Endothelial cell (in vitro differentiated cells): ENCODE measurements at regions not wholly inside any gene's neighbourhood (a gene's known extent, or its start where the extent isn't known, plus 50 kb on each side); places are given as distances from the start of the nearest gene placed in this dataset.
"Not testable (repeated sequence)": the region's sequence is repeated elsewhere in the genome, so short reads cannot be mapped to it uniquely, and the experiment has no call there.

ENCODE experiments used
- DNase-seq: peaks from one replicate; pipeline ENCODE4 v3.0.0; 2021; ENCODE audit warnings: low spot score
- H3K27ac Mint-ChIP-seq: one replicate; pipeline ENCODE4 v1.8.0; 2021; ENCODE audit warnings: mixed read lengths, inconsistent platforms; ENCODE audit not compliant: unreplicated experiment
- H3K27me3 Mint-ChIP-seq: one replicate; pipeline ENCODE4 v1.8.0; 2021; ENCODE audit warnings: mild to moderate bottlenecking, moderate library complexity, mixed read lengths, inconsistent platforms; ENCODE audit not compliant: unreplicated experiment
- H3K36me3 Mint-ChIP-seq: one replicate; pipeline ENCODE4 v1.8.0; 2021; ENCODE audit warnings: mild to moderate bottlenecking, low read depth, mixed read lengths, inconsistent platforms; ENCODE audit not compliant: unreplicated experiment
- H3K4me1 Mint-ChIP-seq: one replicate; pipeline ENCODE4 v1.8.0; 2021; ENCODE audit warnings: mild to moderate bottlenecking, mixed read lengths, inconsistent platforms; ENCODE audit not compliant: unreplicated experiment
- H3K4me3 Mint-ChIP-seq: one replicate; pipeline ENCODE4 v1.8.0; 2021; ENCODE audit warnings: mild to moderate bottlenecking, mixed read lengths, inconsistent platforms; ENCODE audit not compliant: unreplicated experiment
- H3K9me3 Mint-ChIP-seq: one replicate; pipeline ENCODE4 v1.8.0; 2021; ENCODE audit warnings: mixed read lengths, inconsistent platforms; ENCODE audit not compliant: unreplicated experiment
- TF ChIP-seq, protein P1 (sequence below): fragments of 200-600 bp; sonication (generic); IDR thresholded peaks from one replicate; pipeline ENCODE4 v1.5.0; 2021; ENCODE audit warnings: antibody characterized with exemption; ENCODE audit not compliant: unreplicated experiment

DNA sequence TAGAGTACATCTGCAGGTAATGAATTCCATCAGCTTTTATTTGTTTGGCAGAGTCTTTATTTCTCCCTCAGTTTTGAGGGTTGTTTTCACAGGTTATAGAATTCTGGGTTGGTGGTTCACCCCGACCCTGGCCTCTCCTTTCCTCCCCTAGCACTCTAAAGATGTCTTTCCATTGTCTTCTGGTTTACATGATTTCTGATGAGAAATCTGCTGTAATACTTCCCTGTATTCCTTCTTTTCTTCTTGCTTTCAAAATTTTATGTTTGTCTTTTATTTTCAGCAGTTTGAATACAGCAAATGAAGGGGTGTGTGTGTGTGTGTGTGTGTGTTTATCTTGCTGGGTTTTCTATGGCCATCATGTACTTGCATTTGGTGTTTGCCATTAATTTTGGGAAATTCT, 312.0 kb upstream of the RPS23 start:
- TF ChIP-seq, protein P1, sequence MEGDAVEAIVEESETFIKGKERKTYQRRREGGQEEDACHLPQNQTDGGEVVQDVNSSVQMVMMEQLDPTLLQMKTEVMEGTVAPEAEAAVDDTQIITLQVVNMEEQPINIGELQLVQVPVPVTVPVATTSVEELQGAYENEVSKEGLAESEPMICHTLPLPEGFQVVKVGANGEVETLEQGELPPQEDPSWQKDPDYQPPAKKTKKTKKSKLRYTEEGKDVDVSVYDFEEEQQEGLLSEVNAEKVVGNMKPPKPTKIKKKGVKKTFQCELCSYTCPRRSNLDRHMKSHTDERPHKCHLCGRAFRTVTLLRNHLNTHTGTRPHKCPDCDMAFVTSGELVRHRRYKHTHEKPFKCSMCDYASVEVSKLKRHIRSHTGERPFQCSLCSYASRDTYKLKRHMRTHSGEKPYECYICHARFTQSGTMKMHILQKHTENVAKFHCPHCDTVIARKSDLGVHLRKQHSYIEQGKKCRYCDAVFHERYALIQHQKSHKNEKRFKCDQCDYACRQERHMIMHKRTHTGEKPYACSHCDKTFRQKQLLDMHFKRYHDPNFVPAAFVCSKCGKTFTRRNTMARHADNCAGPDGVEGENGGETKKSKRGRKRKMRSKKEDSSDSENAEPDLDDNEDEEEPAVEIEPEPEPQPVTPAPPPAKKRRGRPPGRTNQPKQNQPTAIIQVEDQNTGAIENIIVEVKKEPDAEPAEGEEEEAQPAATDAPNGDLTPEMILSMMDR: no peak
- H3K9me3 Mint-ChIP-seq: peaks cover 7% of the 10 kb centered on the region
- peaks cover 4% of the 10 kb centered on the region for H3K4me1 Mint-ChIP-seq
- no peak for DNase-seq
- no peak overlapping the region for H3K4me3 Mint-ChIP-seq
- H3K27ac Mint-ChIP-seq: no peak overlapping the region
- no peaks in the 10 kb centered on the region for H3K27me3 Mint-ChIP-seq
- peaks cover 2% of the 10 kb centered on the region for H3K36me3 Mint-ChIP-seq

DNA sequence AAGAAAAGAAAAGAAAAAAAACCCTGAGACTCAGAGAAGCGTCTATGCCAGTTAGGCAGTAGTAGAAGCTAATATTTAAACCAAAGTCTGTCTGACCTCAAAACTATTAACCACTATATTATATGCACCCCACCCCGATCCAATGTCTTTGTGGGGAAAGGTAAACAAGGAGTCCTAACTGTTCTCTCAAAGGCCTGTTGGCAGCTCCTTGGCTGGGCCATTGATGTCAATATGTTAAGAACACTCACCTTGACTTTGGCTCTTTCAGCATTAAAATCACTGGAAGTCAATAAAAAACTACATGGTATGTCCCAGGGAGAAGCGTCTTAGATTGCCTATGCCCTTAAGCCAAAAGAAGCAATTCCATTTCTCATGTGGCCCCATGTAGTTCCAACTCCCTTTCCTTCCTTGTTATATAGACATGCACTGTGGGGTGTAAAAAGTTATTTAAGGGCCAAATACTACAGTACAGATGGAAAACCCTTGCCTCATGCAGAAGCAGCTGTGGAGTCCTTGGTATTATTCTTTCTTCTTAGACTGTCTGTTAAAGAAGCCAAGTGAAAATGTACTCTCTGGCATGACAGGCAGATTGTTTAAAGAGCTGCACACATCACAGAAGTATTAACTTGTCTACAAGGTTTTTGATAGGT, 308.6 kb upstream of the RPS23 start:
- Mint-ChIP-seq H3K27ac (no peak overlapping the region), H3K4me3 (no peak overlapping the region), H3K9me3 (peaks cover 7% of the 10 kb centered on the region), H3K4me1 (peaks cover 4% of the 10 kb centered on the region), H3K36me3 (peaks cover 10% of the 10 kb centered on the region), H3K27me3 (peaks cover 6% of the 10 kb centered on the region)
- no peak for DNase-seq
- TF ChIP-seq, protein P1: no peak

DNA sequence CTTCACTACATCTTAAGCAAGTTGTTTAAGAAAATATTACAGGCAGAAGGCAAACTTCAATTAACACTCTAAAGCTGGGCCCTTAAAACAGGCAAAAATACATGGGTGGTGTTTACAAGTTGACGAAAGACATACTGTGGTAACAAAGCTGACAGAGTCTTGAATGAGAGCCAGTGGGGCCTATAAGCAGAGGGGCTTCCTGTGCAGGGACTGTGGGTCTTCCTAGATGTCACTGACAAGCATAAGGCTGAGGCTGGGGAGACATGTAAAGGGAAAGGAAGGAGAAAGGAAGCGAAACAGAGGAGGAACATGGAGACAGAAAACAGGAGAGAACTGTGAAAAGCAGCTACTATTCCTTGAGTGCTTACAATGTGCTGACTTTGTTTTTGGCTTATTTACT, 308.0 kb upstream of the RPS23 start:
- H3K4me3 Mint-ChIP-seq: no peak overlapping the region
- peaks cover 6% of the 10 kb centered on the region for H3K27me3 Mint-ChIP-seq
- H3K9me3 Mint-ChIP-seq: peaks cover 7% of the 10 kb centered on the region
- no peak overlapping the region for H3K27ac Mint-ChIP-seq
- TF ChIP-seq, protein P1: no peak
- peaks cover 10% of the 10 kb centered on the region for H3K36me3 Mint-ChIP-seq
- DNase-seq: no peak
- peaks cover 4% of the 10 kb centered on the region for H3K4me1 Mint-ChIP-seq

DNA sequence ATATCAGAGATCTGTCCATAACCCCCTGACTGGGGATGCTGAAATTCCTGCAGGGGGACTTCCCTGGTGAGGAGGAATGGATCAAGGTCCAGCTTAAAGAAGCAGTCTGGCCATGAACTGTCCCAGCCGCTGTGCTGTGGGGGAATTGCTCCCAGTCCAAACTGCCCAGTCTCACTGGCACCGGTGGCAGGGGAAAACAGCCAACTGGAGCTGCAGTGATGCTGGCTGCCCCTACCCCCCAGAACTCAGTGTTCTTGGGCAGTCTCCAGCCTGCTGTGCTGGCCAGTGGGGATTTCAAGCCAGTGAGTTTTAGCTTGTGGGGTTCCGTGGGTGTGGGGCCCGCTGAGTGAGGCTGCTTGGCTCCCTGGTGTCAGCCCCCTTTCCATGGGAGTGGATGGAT, 306.5 kb upstream of the RPS23 start:
- no peaks in the 10 kb centered on the region for H3K9me3 Mint-ChIP-seq
- TF ChIP-seq, protein P1: no peak
- H3K4me3 Mint-ChIP-seq: no peak overlapping the region
- no peak for DNase-seq
- H3K27me3 Mint-ChIP-seq: peaks cover 6% of the 10 kb centered on the region
- H3K36me3 Mint-ChIP-seq: peaks cover 8% of the 10 kb centered on the region
- H3K27ac Mint-ChIP-seq: no peak overlapping the region
- peaks cover 4% of the 10 kb centered on the region for H3K4me1 Mint-ChIP-seq

DNA sequence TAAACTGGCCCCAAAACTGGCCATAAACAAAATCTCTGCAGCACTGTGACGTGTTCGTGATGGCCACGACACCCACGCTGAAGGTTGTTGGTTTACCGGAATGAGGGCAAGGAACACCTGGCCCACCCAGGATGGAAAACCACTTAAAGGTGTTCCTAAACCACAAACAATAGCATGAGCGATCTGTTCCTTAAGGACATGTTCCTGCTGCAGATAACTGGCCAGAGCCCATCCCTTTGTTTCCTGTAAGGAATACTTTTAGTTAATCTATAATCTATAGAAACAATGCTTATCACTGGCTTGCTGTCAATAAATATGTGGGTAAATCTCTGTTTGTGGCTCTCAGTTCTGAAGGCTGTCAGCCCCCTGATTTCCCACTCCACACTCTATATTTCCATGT, 305.2 kb upstream of the RPS23 start:
- not testable (repeated sequence) for H3K9me3 Mint-ChIP-seq, DNase-seq, H3K4me3 Mint-ChIP-seq, H3K4me1 Mint-ChIP-seq, H3K27ac Mint-ChIP-seq, H3K27me3 Mint-ChIP-seq, H3K36me3 Mint-ChIP-seq
